ENCODE measurements at regions not wholly inside any gene's neighbourhood (a gene's known extent, or its start where the extent isn't known, plus 50 kb on each side); places are given as distances from the start of the nearest gene placed in this dataset.

DNA sequence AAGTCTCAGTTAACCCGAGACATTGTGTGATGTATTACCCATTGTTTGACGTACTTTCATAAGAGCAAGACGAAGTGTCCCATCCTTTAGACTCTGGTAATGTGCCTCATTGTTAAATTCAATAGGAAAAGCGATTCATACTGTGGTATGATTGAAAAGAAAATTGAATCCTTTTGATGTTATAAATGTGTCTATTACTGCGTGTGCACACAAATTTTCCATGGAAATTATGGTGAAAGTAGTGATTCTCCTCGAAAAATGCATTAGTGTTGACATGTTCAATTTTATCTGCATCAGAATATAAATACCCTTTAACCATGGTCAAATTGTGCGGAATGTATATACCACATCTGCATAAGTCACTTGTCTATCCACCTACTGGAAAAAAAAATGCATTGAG lies 386.8 kb downstream of the INSC start (continued):
- no peak for TF ChIP-seq ZNF274 (IDR thresholded peaks at IDR 0.05; ENCODE audit: low read depth, low read length)
- TF ChIP-seq RAD21 (IDR thresholded peaks at IDR 0.05; ENCODE audit: low read depth), result no peak

DNA sequence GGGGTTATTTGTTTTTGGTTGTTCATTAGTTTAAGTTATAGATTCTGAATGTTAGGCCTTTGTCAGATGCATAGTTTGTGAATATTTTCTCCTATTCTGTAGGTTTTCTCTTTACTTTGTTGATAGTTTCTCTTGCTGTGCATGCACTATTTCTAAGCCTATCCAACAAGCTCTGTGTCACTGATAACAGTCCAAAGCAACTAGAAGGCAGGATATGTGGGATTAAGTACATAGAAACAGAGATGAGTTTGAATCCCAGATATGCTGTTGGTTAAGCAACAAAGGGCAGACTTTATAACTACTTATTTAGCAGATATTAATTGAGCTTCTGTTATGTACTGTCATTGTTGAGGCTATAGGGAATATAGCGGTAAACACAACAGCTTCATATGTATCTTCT lies 390.4 kb downstream of the INSC start:
- no peaks in the 10 kb centered on the region for H3K4me1 ChIP-seq (ENCODE audit: control insufficient read depth in 1 of 2, insufficient read depth in 2 of 2, low read length in 2 of 2)
- H3K9me3 ChIP-seq (ENCODE audit: control insufficient read depth in 1 of 2, insufficient read depth in 1 of 2, low read depth in 1 of 2, low read length in 2 of 2), result no peaks in the 10 kb centered on the region
- H3K36me3 ChIP-seq (ENCODE audit: control insufficient read depth in 1 of 2, insufficient read depth in 2 of 2, low read length in 2 of 2), result no peaks in the 10 kb centered on the region
- no peak for ATAC-seq
- H3K9me2 ChIP-seq (ENCODE audit: insufficient read depth), result no peaks in the 10 kb centered on the region
- no TSS peak for BruUV-seq (replicated peaks)
- H2AFZ ChIP-seq (ENCODE audit: low read depth, low read length, poor library complexity, severe bottlenecking), result no peak overlapping the region
- ChIA-PET CTCF (no interaction called here), POLR2A (no interaction called here), RAD21 (ENCODE audit: low non-redundant PET in 1 of 2, low total read pairs in 2 of 2, uncharacterized antibody in 2 of 2, unreplicated experiment in 2 of 2) (no interaction called here)
- no peaks in the 10 kb centered on the region for H3K27me3 ChIP-seq (ENCODE audit: insufficient read depth, low read length)
- no peak overlapping the region for H3K27ac ChIP-seq (ENCODE audit: low read depth, low read length)
- intact Hi-C loops (cut with micrococcal nuclease), result no loop called here
- H3K4me2 ChIP-seq (ENCODE audit: low read length), result no peak overlapping the region
- H4K20me1 ChIP-seq (ENCODE audit: insufficient read depth), result no peaks in the 10 kb centered on the region
- DNase-seq (ENCODE audit: low read depth, low spot score), result no peak
- no peak overlapping the region for H3K4me3 ChIP-seq (replicated peaks in 1 of 2; ENCODE audit: low read depth in 1 of 2, low read length in 2 of 2)
- H3K79me2 ChIP-seq (ENCODE audit: insufficient read depth, low read length), result no peaks in the 10 kb centered on the region
- H3K9ac ChIP-seq (ENCODE audit: low read length), result no peak overlapping the region
- TF ChIP-seq CBX3 (IDR thresholded peaks at IDR 0.05; ENCODE audit: low read depth) (no peak), EGR1 (IDR thresholded peaks at IDR 0.05; ENCODE audit: low read depth) (no peak), SP1 (IDR thresholded peaks at IDR 0.05; ENCODE audit: low read depth) (no peak), POLR2A (IDR thresholded peaks at IDR 0.05; ENCODE audit: borderline replicate concordance, extremely low read depth, insufficient read depth, insufficient read length) (no peak), ZNF274 (IDR thresholded peaks at IDR 0.05; ENCODE audit: low read depth, low read length) (no peak), POLR2AphosphoS5 (IDR thresholded peaks at IDR 0.05; ENCODE audit: low read depth, low read length) (no peak), EZH2phosphoT487 (IDR thresholded peaks at IDR 0.05; ENCODE audit: borderline replicate concordance) (no peak), SRF (IDR thresholded peaks at IDR 0.05; ENCODE audit: low read depth) (no peak), YY1 (IDR thresholded peaks at IDR 0.05; ENCODE audit: extremely low read depth, insufficient replicate concordance, low read depth, low read length) (no peak), TCF7L2 (IDR thresholded peaks at IDR 0.05; ENCODE audit: borderline replicate concordance, extremely low read depth, insufficient read depth, insufficient read length) (no peak), FOSL1 (IDR thresholded peaks at IDR 0.05; ENCODE audit: low read depth) (no peak)
- TF ChIP-seq, protein P1, sequence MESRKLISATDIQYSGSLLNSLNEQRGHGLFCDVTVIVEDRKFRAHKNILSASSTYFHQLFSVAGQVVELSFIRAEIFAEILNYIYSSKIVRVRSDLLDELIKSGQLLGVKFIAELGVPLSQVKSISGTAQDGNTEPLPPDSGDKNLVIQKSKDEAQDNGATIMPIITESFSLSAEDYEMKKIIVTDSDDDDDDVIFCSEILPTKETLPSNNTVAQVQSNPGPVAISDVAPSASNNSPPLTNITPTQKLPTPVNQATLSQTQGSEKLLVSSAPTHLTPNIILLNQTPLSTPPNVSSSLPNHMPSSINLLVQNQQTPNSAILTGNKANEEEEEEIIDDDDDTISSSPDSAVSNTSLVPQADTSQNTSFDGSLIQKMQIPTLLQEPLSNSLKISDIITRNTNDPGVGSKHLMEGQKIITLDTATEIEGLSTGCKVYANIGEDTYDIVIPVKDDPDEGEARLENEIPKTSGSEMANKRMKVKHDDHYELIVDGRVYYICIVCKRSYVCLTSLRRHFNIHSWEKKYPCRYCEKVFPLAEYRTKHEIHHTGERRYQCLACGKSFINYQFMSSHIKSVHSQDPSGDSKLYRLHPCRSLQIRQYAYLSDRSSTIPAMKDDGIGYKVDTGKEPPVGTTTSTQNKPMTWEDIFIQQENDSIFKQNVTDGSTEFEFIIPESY (IDR thresholded peaks at IDR 0.05; ENCODE audit: extremely low read depth, insufficient replicate concordance, low read length), result no peak
- TF ChIP-seq, protein P2, sequence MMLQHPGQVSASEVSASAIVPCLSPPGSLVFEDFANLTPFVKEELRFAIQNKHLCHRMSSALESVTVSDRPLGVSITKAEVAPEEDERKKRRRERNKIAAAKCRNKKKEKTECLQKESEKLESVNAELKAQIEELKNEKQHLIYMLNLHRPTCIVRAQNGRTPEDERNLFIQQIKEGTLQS (IDR thresholded peaks at IDR 0.05), result no peak

Data from HCT116 (cell line).